Pancreas (tissue), 10 donors: ENCODE measurements at regions not wholly inside any gene's neighbourhood (a gene's known extent, or its start where the extent isn't known, plus 50 kb on each side); places are given as distances from the start of the nearest gene placed in this dataset.

ENCODE experiments used
- ATAC-seq, 4 donors: fragments of 200-7000 bp; cut with Tn5 transposase; one replicate each; pipeline versions ENCODE4 v1.8.0 to v1.9.1; 2020; ENCODE audit warnings: mild to moderate bottlenecking in 4 of 4, moderate library complexity in 4 of 4
- DNase-seq, 6 donors: peaks; one replicate each; pipeline ENCODE4 v3.0.0-alpha.2; 2020
- FAIRE-seq: peaks from 2 replicates; lab custom pipeline; 2012; peaks lifted over from hg19 to GRCh38; lab: Jason Lieb, UNC
- H3K27ac ChIP-seq, 4 donors: fragments of 200-600 bp; sonication (generic); 1 replicate in 3 of 4; 2 replicates in 1 of 4; pipeline versions ENCODE4 v1.5.0 to v1.8.0; 2020
- H3K27me3 ChIP-seq, 4 donors: fragments of 200-600 bp; one replicate each; pipeline ENCODE4 v1.8.0; 2021
- H3K36me3 ChIP-seq, 3 donors: fragments of 200-600 bp; sonication (generic) in 1 of 3; one replicate each; pipeline versions ENCODE4 v1.5.0 to v1.8.0; 2020 to 2021
- H3K4me1 ChIP-seq, 3 donors: fragments of 200-600 bp; one replicate each; pipeline ENCODE4 v1.8.0; 2021
- H3K4me3 ChIP-seq, 4 donors: fragments of 200-600 bp; sonication (generic) in 2 of 4; one replicate each; pipeline versions ENCODE4 v1.5.0 to v1.8.0; 2020 to 2021
- H3K9me3 ChIP-seq, 4 donors: fragments of 200-600 bp; one replicate each; pipeline ENCODE4 v1.8.0; 2021
- WGBS, 2 donors: extraction: QIAGEN DNeasy Blood & Tissue Kit; methylation state at CpG; one replicate each; pipeline ENCODE4 v1.1.7; 2013; 5-methylcytosine and 5-hydroxymethylcytosine counted together
- intact Hi-C, 3 donors: fragments of 100-400 bp; cut with DNase I; formaldehyde crosslinking; loops; one replicate each; pipeline versions ENCODE4 v1.11.1 to v1.14.2; 2022
- TF ChIP-seq, protein P1 (sequence below), 4 donors: fragments of 200-600 bp; sonication (generic) in 3 of 4; IDR thresholded peaks; one replicate each; pipeline versions ENCODE4 v1.5.0 to v1.8.0; 2021; ENCODE audit warnings: antibody characterized with exemption in 4 of 4
- donor health status: healthy with polysubstance abuse.
- donor health status: DM: no; HTN: no; CAD: no; lungs with moderate emphysema.
- donor health status: DM: no; HTN: no; CAD: no.
- donor health status: control.
- donor health status: control.
- donor health status: Bipolar disorder and iron deficiency.
- donor health status: DM: yes; HTN: yes; CAD: no.
- donor health status: DM: no; HTN: no; CAD: no.
- donor health status: DM: no; HTN: no; CAD: no.
- donor health status: DM: yes; HTN: yes; CAD: no.

DNA sequence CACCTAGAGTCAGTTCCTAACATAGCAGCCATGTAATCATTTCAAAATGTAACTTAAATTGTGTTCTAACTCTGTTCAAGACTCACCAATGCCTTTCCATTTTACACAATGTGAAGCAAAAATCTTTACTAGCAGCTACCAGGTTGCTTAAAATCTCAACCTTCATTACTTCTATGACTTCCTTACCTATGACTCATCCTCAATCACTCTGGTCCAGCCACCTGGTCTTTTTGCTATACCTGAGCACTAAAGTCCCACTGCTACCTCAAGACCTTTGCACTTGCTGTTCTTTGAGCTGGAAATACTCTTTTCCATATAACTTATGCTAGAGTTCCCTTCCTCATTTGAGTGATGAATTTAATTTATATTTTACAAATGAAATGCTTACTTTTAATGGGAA lies 993.2 kb downstream of the NTRK3 start:
- Histone ChIP-seq H3K27me3 (no peaks in the 10 kb centered on the region), H3K9me3 (no peaks in the 10 kb centered on the region), H3K36me3 (no peaks in the 10 kb centered on the region), H3K4me1 (no peaks in the 10 kb centered on the region), H3K27ac (no peak overlapping the region), H3K4me3 (no peak overlapping the region)
- ATAC-seq = no peak
- TF ChIP-seq, protein P1, sequence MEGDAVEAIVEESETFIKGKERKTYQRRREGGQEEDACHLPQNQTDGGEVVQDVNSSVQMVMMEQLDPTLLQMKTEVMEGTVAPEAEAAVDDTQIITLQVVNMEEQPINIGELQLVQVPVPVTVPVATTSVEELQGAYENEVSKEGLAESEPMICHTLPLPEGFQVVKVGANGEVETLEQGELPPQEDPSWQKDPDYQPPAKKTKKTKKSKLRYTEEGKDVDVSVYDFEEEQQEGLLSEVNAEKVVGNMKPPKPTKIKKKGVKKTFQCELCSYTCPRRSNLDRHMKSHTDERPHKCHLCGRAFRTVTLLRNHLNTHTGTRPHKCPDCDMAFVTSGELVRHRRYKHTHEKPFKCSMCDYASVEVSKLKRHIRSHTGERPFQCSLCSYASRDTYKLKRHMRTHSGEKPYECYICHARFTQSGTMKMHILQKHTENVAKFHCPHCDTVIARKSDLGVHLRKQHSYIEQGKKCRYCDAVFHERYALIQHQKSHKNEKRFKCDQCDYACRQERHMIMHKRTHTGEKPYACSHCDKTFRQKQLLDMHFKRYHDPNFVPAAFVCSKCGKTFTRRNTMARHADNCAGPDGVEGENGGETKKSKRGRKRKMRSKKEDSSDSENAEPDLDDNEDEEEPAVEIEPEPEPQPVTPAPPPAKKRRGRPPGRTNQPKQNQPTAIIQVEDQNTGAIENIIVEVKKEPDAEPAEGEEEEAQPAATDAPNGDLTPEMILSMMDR (IDR thresholded peaks at IDR 0.05) = no peak
- DNase-seq = no peak
- FAIRE-seq = no peak
- intact Hi-C loops = no loop called here

DNA sequence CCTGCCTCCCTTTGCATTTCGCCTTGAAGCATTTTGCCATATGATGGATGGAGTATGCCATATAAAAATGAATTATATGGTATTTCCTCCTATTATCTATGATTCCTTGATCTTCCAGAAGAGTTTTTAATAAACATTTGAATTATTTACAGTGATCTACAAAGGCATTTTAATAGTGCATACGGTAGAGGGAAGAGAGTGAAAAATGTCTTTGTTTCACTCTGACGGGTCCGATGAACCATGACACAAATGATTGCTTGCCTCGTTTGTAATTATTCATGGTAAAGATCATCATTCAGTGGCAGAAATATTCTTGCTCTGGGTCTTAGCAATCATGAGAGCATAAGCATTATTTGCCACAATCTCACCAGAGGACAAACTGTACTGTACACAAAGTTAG lies 1010.9 kb downstream of the NTRK3 start:
- intact Hi-C loops = no loop called here
- Histone ChIP-seq H3K36me3 (no peaks in the 10 kb centered on the region), H3K27me3 (no peaks in the 10 kb centered on the region), H3K9me3 (no peaks in the 10 kb centered on the region), H3K27ac (no peak overlapping the region), H3K4me3 (no peak overlapping the region), H3K4me1 (no peaks in the 10 kb centered on the region)
- no peak for ATAC-seq
- TF ChIP-seq, protein P1 (IDR thresholded peaks at IDR 0.05) = no peak
- DNase-seq = no peak
- FAIRE-seq = no peak
- WGBS, 2 donors = 62 to 63% methylated on average over 5 of the region's 5 CpGs

DNA sequence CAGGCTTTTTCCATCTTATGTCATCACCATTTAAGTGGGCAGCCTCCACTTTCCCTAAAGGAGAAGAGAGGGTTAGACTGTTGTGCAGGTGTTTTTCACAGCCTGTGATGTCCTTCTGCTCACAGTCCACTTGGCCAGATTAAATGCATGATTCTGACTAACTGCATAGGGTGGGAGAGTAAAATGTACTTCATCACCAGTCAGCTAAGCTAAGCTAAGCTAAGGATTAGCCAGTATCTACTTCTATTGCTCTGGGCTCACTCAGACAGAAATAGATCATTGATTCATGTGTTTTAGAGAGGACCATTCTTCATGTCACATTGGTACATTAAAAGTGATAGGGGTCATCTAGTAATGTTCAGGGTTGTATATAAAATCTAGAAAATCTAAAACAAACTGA lies 1013.1 kb downstream of the NTRK3 start:
- intact Hi-C loops = no loop called here
- TF ChIP-seq, protein P1 (IDR thresholded peaks at IDR 0.05) = no peak
- no peak for ATAC-seq
- H3K4me1 ChIP-seq = no peaks in the 10 kb centered on the region
- no peaks in the 10 kb centered on the region for H3K36me3 ChIP-seq
- no peak overlapping the region for H3K27ac ChIP-seq
- H3K27me3 ChIP-seq = no peaks in the 10 kb centered on the region
- no peaks in the 10 kb centered on the region for H3K9me3 ChIP-seq
- no peak overlapping the region for H3K4me3 ChIP-seq
- no peak for FAIRE-seq
- DNase-seq = no peak

DNA sequence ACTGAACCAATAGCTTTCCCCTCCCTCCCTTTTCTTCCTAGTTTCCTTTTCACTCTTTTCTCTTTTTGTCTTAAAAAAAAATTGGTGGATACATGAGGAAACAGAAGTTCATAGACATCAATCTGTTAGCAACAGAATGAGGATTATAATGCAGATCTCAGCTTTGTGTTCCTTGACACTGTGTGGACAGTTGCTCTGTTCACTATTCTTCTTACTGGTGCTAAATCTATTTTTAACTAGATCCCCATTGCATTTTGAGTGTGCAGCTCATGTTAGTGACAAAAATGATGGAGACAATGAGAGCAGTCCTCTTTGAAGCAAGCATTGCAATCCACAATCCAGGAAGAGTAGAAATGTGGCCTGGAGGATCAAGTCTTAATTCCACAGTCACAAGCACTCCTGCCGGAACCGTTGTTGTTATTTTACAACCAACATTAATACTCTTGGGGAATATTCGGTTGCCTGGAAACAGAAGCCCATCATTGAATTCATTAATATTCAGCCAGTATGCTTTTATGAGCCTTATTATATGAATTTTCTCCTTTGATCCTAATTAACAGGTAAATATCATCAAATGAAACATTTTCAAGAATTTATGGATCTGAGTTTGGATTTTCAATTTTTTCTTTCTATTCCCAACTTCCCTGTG lies 1016.8 kb downstream of the NTRK3 start:
- Histone ChIP-seq H3K4me1 (no peaks in the 10 kb centered on the region), H3K36me3 (no peaks in the 10 kb centered on the region), H3K27me3 (peaks cover 0 to 6% (median 0%) of the 10 kb centered on the region in 4 donors), H3K9me3 (no peaks in the 10 kb centered on the region), H3K4me3 (no peak overlapping the region), H3K27ac (no peak overlapping the region)
- FAIRE-seq = no peak
- TF ChIP-seq, protein P1 (IDR thresholded peaks at IDR 0.05) = no peak
- 70 to 82% methylated on average over 3 of the region's 3 CpGs for WGBS, 2 donors
- no peak for ATAC-seq
- DNase-seq = no peak
- intact Hi-C loops = no loop called here

DNA sequence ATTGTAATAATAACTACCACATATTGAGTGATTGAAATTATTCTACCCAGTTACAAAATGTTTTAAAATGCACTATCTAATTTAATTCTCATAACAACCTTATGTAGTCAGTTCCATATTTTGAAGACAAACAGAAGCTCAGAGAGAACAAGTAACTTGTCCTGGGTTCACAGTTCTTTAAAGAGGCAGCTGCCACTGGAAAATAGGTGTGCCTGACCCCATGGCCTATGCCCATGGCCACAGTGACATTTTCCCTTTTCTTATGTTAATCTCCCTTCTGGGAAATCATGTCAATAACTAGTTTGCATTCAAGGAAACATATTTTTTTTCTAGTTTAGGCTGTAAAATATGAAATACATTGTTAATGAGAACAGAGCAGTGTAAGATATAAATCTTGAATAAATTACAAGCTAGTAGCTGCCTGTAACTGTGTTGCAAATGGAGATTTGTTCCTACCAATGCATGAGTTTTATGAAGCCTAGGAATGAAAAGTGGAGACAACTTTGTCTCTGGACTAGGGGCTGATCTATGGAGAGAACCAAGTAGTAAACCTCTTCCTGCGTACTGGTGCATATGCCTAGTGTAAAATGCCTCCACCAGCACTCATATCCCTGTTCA lies 1018.0 kb downstream of the NTRK3 start:
- intact Hi-C loops = no loop called here
- ATAC-seq (no peak), DNase-seq (no peak), FAIRE-seq (no peak)
- Histone ChIP-seq H3K4me3 (no peak overlapping the region), H3K9me3 (no peaks in the 10 kb centered on the region), H3K27me3 (peaks cover 0 to 6% (median 0%) of the 10 kb centered on the region in 4 donors), H3K27ac (no peak overlapping the region), H3K36me3 (no peaks in the 10 kb centered on the region), H3K4me1 (no peaks in the 10 kb centered on the region)
- TF ChIP-seq, protein P1 (IDR thresholded peaks at IDR 0.05) = no peak
- 61 to 70% methylated on average over 1 of the region's 1 CpG for WGBS, 2 donors
